IMR-90 (cell line): ENCODE measurements at regions not wholly inside any gene's neighbourhood (a gene's known extent, or its start where the extent isn't known, plus 50 kb on each side); places are given as distances from the start of the nearest gene placed in this dataset.

Source experiments
- ATAC-seq: fragments of 200-7000 bp; cut with Tn5 transposase; 2 replicates; pipeline ENCODE4 v1.9.1; 2020; ENCODE audit warnings: low read depth, mild to moderate bottlenecking, moderate library complexity
- BruUV-seq: library from RNA; stranded (reverse); fragments of 400-500 nt; replicated peaks from 2 replicates; lab custom pipeline; 2021; lab: Mats Ljungman, UMichigan
- CTCF ChIA-PET: fragments of 300-600 bp; formaldehyde crosslinking; extraction: SDS; loops from one replicate; lab custom pipeline; 2021; ENCODE audit warnings: antibody characterized with exemption; lab: Yijun Ruan, JAX
- POLR2A ChIA-PET: fragments of 300-600 bp; sonication (Branson Sonifier 250); formaldehyde crosslinking; loops from one replicate; lab custom pipeline; 2022; ENCODE audit warnings: antibody characterized with exemption; ENCODE audit not compliant: unreplicated experiment; lab: Charles Lee
- DNase-seq: peaks from one replicate; pipeline ENCODE4 v3.0.0; 2013
- H2AFZ ChIP-seq: replicated peaks from 2 replicates; pipeline ENCODE3; 2013; ENCODE audit warnings: low read length, mild to moderate bottlenecking; ENCODE audit not compliant: poor library complexity
- H2AK5ac ChIP-seq: 2 replicates; pipeline ENCODE4 v1.6.1; 2013; ENCODE audit warnings: low read depth, low read length, inconsistent platforms
- H2AK9ac ChIP-seq: replicated peaks from 2 replicates; pipeline ENCODE3; 2013; ENCODE audit warnings: mild to moderate bottlenecking, low read depth, low read length, moderate library complexity; ENCODE audit not compliant: poor library complexity
- H2BK120ac ChIP-seq: 2 replicates; pipeline ENCODE4 v1.6.1; 2013; ENCODE audit warnings: low read depth, low read length, inconsistent platforms
- H2BK15ac ChIP-seq: 3 replicates; pipeline ENCODE4 v1.6.1; 2013; ENCODE audit warnings: low read depth, low read length, inconsistent platforms
- H2BK20ac ChIP-seq: 2 replicates; pipeline ENCODE4 v1.6.1; 2013; ENCODE audit warnings: low read depth, mild to moderate bottlenecking, inconsistent platforms, low read length, moderate library complexity
- H2BK5ac ChIP-seq: 2 replicates; pipeline ENCODE4 v1.6.1; 2013; ENCODE audit warnings: mild to moderate bottlenecking, low read depth, low read length, inconsistent platforms; ENCODE audit not compliant: poor library complexity, severe bottlenecking
- H3K14ac ChIP-seq: replicated peaks from 2 replicates; pipeline ENCODE4 v1.6.1; 2013; ENCODE audit warnings: low read depth, low read length, inconsistent platforms
- H3K18ac ChIP-seq: 2 replicates; pipeline ENCODE4 v1.6.1; 2013; ENCODE audit warnings: low read depth, low read length, control low read depth
- H3K23ac ChIP-seq: 2 replicates; pipeline ENCODE4 v1.6.1; 2013; ENCODE audit warnings: low read depth, low read length, inconsistent platforms
- H3K27ac ChIP-seq: 2 replicates; pipeline ENCODE4 v1.5.1; 2013; ENCODE audit warnings: mild to moderate bottlenecking, control low read depth, low read length; ENCODE audit not compliant: insufficient read depth
- H3K27me3 ChIP-seq: 2 replicates; pipeline ENCODE4 v1.6.1; 2013; ENCODE audit warnings: low read length; ENCODE audit not compliant: control insufficient read depth, insufficient read depth
- H3K36me3 ChIP-seq: 2 replicates; pipeline ENCODE4 v1.6.1; 2013; ENCODE audit warnings: low read length, mixed read lengths; ENCODE audit not compliant: control insufficient read depth, insufficient read depth
- H3K4ac ChIP-seq: 2 replicates; pipeline ENCODE4 v1.6.1; 2013; ENCODE audit warnings: low read depth, low read length, inconsistent platforms
- H3K4me1 ChIP-seq: 2 replicates; pipeline ENCODE4 v1.6.1; 2013; ENCODE audit warnings: low read length, mixed read lengths; ENCODE audit not compliant: control insufficient read depth, insufficient read depth
- H3K4me2 ChIP-seq: 2 replicates; pipeline ENCODE4 v1.6.1; 2013; ENCODE audit warnings: low read depth, mild to moderate bottlenecking, control low read depth, low read length, moderate library complexity
- H3K4me3 ChIP-seq: 2 replicates; pipeline ENCODE4 v1.5.1; 2013; ENCODE audit warnings: low read depth, mild to moderate bottlenecking, control low read depth, low read length, moderate library complexity; ENCODE audit not compliant: insufficient read depth
- H3K56ac ChIP-seq: 2 replicates; pipeline ENCODE4 v1.6.1; 2013; ENCODE audit warnings: low read length, inconsistent platforms; ENCODE audit not compliant: insufficient read depth; ENCODE audit errors: extremely low read depth
- H3K79me1 ChIP-seq, 2 experiments: 2 replicates each; pipeline ENCODE4 v1.6.1; 2013; ENCODE audit warnings: low read length in 2 of 2, inconsistent platforms in 1 of 2, low read depth in 1 of 2
- H3K9ac ChIP-seq: 2 replicates; pipeline ENCODE4 v1.6.1; 2013; ENCODE audit warnings: low read depth, low read length, control low read depth
- H3K9me1 ChIP-seq: 2 replicates; pipeline ENCODE4 v1.6.1; 2013; ENCODE audit warnings: low read length, inconsistent platforms; ENCODE audit not compliant: insufficient read depth
- H3K9me3 ChIP-seq: 2 replicates; pipeline ENCODE4 v1.6.1; 2013; ENCODE audit warnings: low read length; ENCODE audit not compliant: control insufficient read depth, insufficient read depth
- H4K20me1 ChIP-seq: 2 replicates; pipeline ENCODE4 v1.6.1; 2013; ENCODE audit warnings: low read length, inconsistent platforms; ENCODE audit not compliant: insufficient read depth
- H4K5ac ChIP-seq: 2 replicates; pipeline ENCODE4 v1.6.1; 2013; ENCODE audit warnings: mild to moderate bottlenecking, low read depth, low read length, control low read depth
- H4K8ac ChIP-seq, 2 experiments: 2 replicates each; pipeline ENCODE4 v1.6.1; 2013; ENCODE audit warnings: low read depth in 2 of 2, low read length in 2 of 2, control low read depth in 1 of 2, inconsistent platforms in 1 of 2
- H4K91ac ChIP-seq: 2 replicates; pipeline ENCODE4 v1.6.1; 2013; ENCODE audit warnings: low read depth, low read length, inconsistent platforms; ENCODE audit not compliant: insufficient read depth
- BHLHE40 ChIP-seq: fragments of 150-350 bp; IDR thresholded peaks from 2 replicates; pipeline ENCODE4 v1.6.1; 2016; ENCODE audit warnings: mild to moderate bottlenecking, low read depth, low read length
- CEBPB ChIP-seq: IDR thresholded peaks from 2 replicates; pipeline ENCODE4 v1.6.1; 2012; ENCODE audit warnings: low read depth, low read length, improper control_type of control experiment
- CHD1 ChIP-seq: IDR thresholded peaks from 2 replicates; pipeline ENCODE4 v1.6.1; 2012; ENCODE audit warnings: low read depth, low read length, improper control_type of control experiment
- CTCF ChIP-seq: conservative IDR thresholded peaks from 2 replicates; pipeline ENCODE4 v1.5.1; 2012; ENCODE audit warnings: mild to moderate bottlenecking, low read depth, low read length, improper control_type of control experiment
- ELK1 ChIP-seq: fragments of 150-350 bp; IDR thresholded peaks from 2 replicates; pipeline ENCODE4 v1.6.1; 2016; ENCODE audit warnings: low read depth, mild to moderate bottlenecking, low read length, moderate library complexity, borderline replicate concordance
- MAFK ChIP-seq: IDR thresholded peaks from 2 replicates; pipeline ENCODE4 v1.6.1; 2012; ENCODE audit warnings: low read depth, low read length, improper control_type of control experiment
- MAZ ChIP-seq: IDR thresholded peaks from 2 replicates; pipeline ENCODE4 v1.6.1; 2012; ENCODE audit warnings: low read depth, mild to moderate bottlenecking, low read length, improper control_type of control experiment, moderate library complexity, borderline replicate concordance
- MXI1 ChIP-seq: IDR thresholded peaks from 2 replicates; pipeline ENCODE4 v1.6.1; 2012; ENCODE audit warnings: low read depth, mild to moderate bottlenecking, low read length, moderate library complexity, borderline replicate concordance
- NFE2L2 ChIP-seq: fragments of 150-350 bp; IDR thresholded peaks from 2 replicates; pipeline ENCODE4 v1.6.1; 2016; ENCODE audit warnings: low read depth, mild to moderate bottlenecking, low read length
- POLR2A ChIP-seq: IDR thresholded peaks from 2 replicates; pipeline ENCODE4 v1.6.1; 2012; ENCODE audit warnings: mild to moderate bottlenecking, low read depth, low read length
- RAD21 ChIP-seq: IDR thresholded peaks from 2 replicates; pipeline ENCODE4 v1.6.1; 2012; ENCODE audit warnings: low read length, improper control_type of control experiment
- RCOR1 ChIP-seq: IDR thresholded peaks from 2 replicates; pipeline ENCODE4 v1.6.1; 2012; ENCODE audit warnings: mild to moderate bottlenecking, low read length, improper control_type of control experiment; ENCODE audit not compliant: insufficient replicate concordance
- RFX5 ChIP-seq: IDR thresholded peaks from 2 replicates; pipeline ENCODE4 v1.8.0; 2012; ENCODE audit warnings: low read depth, mild to moderate bottlenecking, low read length, moderate library complexity
- SMC3 ChIP-seq: fragments of 150-350 bp; IDR thresholded peaks from 2 replicates; pipeline ENCODE4 v1.6.1; 2016; ENCODE audit warnings: low read depth, mild to moderate bottlenecking, antibody characterized with exemption, low read length, moderate library complexity
- USF2 ChIP-seq: fragments of 150-350 bp; IDR thresholded peaks from 2 replicates; pipeline ENCODE4 v1.6.1; 2017; ENCODE audit warnings: mild to moderate bottlenecking, antibody characterized with exemption, low read length, low read depth
- WGBS, 2 experiments: methylation state at CpG; one replicate each; pipeline versions ENCODE4 v1.1.5 to v1.1.7; 2013; ENCODE audit warnings: missing lambda C conversion rate in 2 of 2; ENCODE audit not compliant: insufficient read length in 1 of 2; ENCODE audit errors: extremely low coverage in 2 of 2; 5-methylcytosine and 5-hydroxymethylcytosine counted together
- dilution Hi-C: fragments of 300-500 bp; cut with HindIII; formaldehyde crosslinking; loops from one replicate; pipeline ENCODE4 v1.14.3; 2018; ENCODE audit warnings: low sequenced_read_pairs; ENCODE audit not compliant: unreplicated experiment
- in situ Hi-C: fragments of 300-500 bp; cut with MboI; formaldehyde crosslinking; loops from 3 replicates; pipeline ENCODE4 v1.14.3; 2019; ENCODE audit warnings: low sequenced_read_pairs, inconsistent platforms, mixed read lengths
- intact Hi-C: fragments of 100-400 bp; cut with micrococcal nuclease; formaldehyde crosslinking; loops from 2 replicates; pipeline ENCODE4 v1.10.0; 2022

DNA sequence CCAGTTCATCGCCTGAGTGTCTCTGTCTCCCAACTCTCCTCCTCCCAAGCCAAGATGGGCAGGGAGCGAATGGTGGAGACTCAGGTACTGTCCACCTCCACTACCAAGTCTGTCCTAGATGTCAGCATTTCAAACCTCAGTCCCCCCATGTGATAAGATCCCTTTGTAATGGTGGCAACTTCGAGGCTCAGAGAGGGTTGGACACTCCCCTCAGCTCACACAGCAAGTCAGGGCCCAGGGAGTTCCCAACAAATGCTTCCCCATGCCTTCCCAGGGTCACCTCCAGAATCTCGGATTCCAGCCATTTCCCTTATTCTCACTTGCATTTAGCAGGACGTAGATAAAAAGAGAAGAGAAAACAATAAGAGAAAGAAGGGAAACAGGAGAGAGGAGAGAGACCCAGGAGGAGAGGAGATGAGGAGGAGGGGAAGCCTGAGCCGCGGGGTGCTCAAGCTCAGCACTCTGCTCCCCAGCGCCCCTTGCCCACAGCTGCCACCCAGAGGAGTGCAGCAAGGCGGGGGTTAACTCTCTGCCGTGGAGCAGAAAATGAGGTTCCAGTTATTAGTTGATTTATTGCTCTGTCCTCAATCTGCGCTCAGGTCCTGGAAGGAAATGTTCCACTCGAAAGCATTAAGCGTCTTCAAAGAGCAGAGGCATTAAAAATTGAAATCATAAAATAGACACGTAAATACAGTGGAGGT, 84.1 kb upstream of the LINGO1 start:
- dilution Hi-C loops (no loop called here), intact Hi-C loops (no loop called here), in situ Hi-C loops (no loop called here)
- no peak overlapping the region for H4K8ac ChIP-seq
- no peak overlapping the region for H2BK20ac ChIP-seq
- no peaks in the 10 kb centered on the region for H3K4me1 ChIP-seq
- BruUV-seq = no TSS peak
- no peak overlapping the region for H2BK5ac ChIP-seq
- ChIA-PET POLR2A (no interaction called here), CTCF (no interaction called here)
- DNase-seq = no peak
- no peaks in the 10 kb centered on the region; the same call in 1 of the 2 replicates for H4K20me1 ChIP-seq
- WGBS, 2 experiments = no CpG with 5 or more reads among the region's 14 CpGs
- H3K4me2 ChIP-seq = no peak overlapping the region
- no peak overlapping the region for H2AK9ac ChIP-seq
- no peak overlapping the region for H3K4ac ChIP-seq
- H2BK120ac ChIP-seq = no peak overlapping the region
- no peak overlapping the region for H3K23ac ChIP-seq
- no peak overlapping the region for H3K4me3 ChIP-seq
- H3K27me3 ChIP-seq = peaks cover 47% of the 10 kb centered on the region
- H3K36me3 ChIP-seq = no peaks in the 10 kb centered on the region
- H3K27ac ChIP-seq = no peak overlapping the region
- H2AK5ac ChIP-seq = no peak overlapping the region
- no peak for ATAC-seq
- H3K9me1 ChIP-seq = no peaks in the 10 kb centered on the region
- no peak overlapping the region for H3K9ac ChIP-seq
- no peak overlapping the region for H3K56ac ChIP-seq
- no peak overlapping the region for H4K5ac ChIP-seq
- no peaks in the 10 kb centered on the region for H3K9me3 ChIP-seq
- H4K91ac ChIP-seq = no peak overlapping the region
- TF ChIP-seq MAFK = no peak
- no peak for TF ChIP-seq CHD1
- no peak for TF ChIP-seq NFE2L2
- no peak for TF ChIP-seq POLR2A
- no peak for TF ChIP-seq ELK1
- TF ChIP-seq MXI1 = no peak
- TF ChIP-seq USF2 = no peak
- TF ChIP-seq SMC3 = no peak
- TF ChIP-seq MAZ = no peak
- no peak for TF ChIP-seq CTCF
- no peak for TF ChIP-seq RFX5
- TF ChIP-seq BHLHE40 = no peak
- no peak for TF ChIP-seq CEBPB
- TF ChIP-seq RCOR1 = no peak
- no peak for TF ChIP-seq RAD21
- no peaks in the 10 kb centered on the region for H3K79me1 ChIP-seq
- no peak overlapping the region for H2AFZ ChIP-seq
- H3K14ac ChIP-seq = no peak overlapping the region
- H2BK15ac ChIP-seq = no peak overlapping the region
- H3K18ac ChIP-seq = no peak overlapping the region
